IMR-90 (cell line): ENCODE measurements at regions not wholly inside any gene's neighbourhood (a gene's known extent, or its start where the extent isn't known, plus 50 kb on each side); places are given as distances from the start of the nearest gene placed in this dataset.

ENCODE experiments used
- ATAC-seq: fragments of 200-7000 bp; cut with Tn5 transposase; 2 replicates; pipeline ENCODE4 v1.9.1; 2020; ENCODE audit warnings: low read depth, mild to moderate bottlenecking, moderate library complexity
- BruUV-seq: library from RNA; stranded (reverse); fragments of 400-500 nt; replicated peaks from 2 replicates; lab custom pipeline; 2021; lab: Mats Ljungman, UMichigan
- CTCF ChIA-PET: fragments of 300-600 bp; formaldehyde crosslinking; extraction: SDS; loops from one replicate; lab custom pipeline; 2021; ENCODE audit warnings: antibody characterized with exemption; lab: Yijun Ruan, JAX
- POLR2A ChIA-PET: fragments of 300-600 bp; sonication (Branson Sonifier 250); formaldehyde crosslinking; loops from one replicate; lab custom pipeline; 2022; ENCODE audit warnings: antibody characterized with exemption; ENCODE audit not compliant: unreplicated experiment; lab: Charles Lee
- DNase-seq: peaks from one replicate; pipeline ENCODE4 v3.0.0; 2013
- H2AFZ ChIP-seq: replicated peaks from 2 replicates; pipeline ENCODE3; 2013; ENCODE audit warnings: low read length, mild to moderate bottlenecking; ENCODE audit not compliant: poor library complexity
- H2AK5ac ChIP-seq: 2 replicates; pipeline ENCODE4 v1.6.1; 2013; ENCODE audit warnings: low read depth, low read length, inconsistent platforms
- H2AK9ac ChIP-seq: replicated peaks from 2 replicates; pipeline ENCODE3; 2013; ENCODE audit warnings: mild to moderate bottlenecking, low read depth, low read length, moderate library complexity; ENCODE audit not compliant: poor library complexity
- H2BK120ac ChIP-seq: 2 replicates; pipeline ENCODE4 v1.6.1; 2013; ENCODE audit warnings: low read depth, low read length, inconsistent platforms
- H2BK15ac ChIP-seq: 3 replicates; pipeline ENCODE4 v1.6.1; 2013; ENCODE audit warnings: low read depth, low read length, inconsistent platforms
- H2BK20ac ChIP-seq: 2 replicates; pipeline ENCODE4 v1.6.1; 2013; ENCODE audit warnings: low read depth, mild to moderate bottlenecking, inconsistent platforms, low read length, moderate library complexity
- H2BK5ac ChIP-seq: 2 replicates; pipeline ENCODE4 v1.6.1; 2013; ENCODE audit warnings: mild to moderate bottlenecking, low read depth, low read length, inconsistent platforms; ENCODE audit not compliant: poor library complexity, severe bottlenecking
- H3K14ac ChIP-seq: replicated peaks from 2 replicates; pipeline ENCODE4 v1.6.1; 2013; ENCODE audit warnings: low read depth, low read length, inconsistent platforms
- H3K18ac ChIP-seq: 2 replicates; pipeline ENCODE4 v1.6.1; 2013; ENCODE audit warnings: low read depth, low read length, control low read depth
- H3K23ac ChIP-seq: 2 replicates; pipeline ENCODE4 v1.6.1; 2013; ENCODE audit warnings: low read depth, low read length, inconsistent platforms
- H3K27ac ChIP-seq: 2 replicates; pipeline ENCODE4 v1.5.1; 2013; ENCODE audit warnings: mild to moderate bottlenecking, control low read depth, low read length; ENCODE audit not compliant: insufficient read depth
- H3K27me3 ChIP-seq: 2 replicates; pipeline ENCODE4 v1.6.1; 2013; ENCODE audit warnings: low read length; ENCODE audit not compliant: control insufficient read depth, insufficient read depth
- H3K36me3 ChIP-seq: 2 replicates; pipeline ENCODE4 v1.6.1; 2013; ENCODE audit warnings: low read length, mixed read lengths; ENCODE audit not compliant: control insufficient read depth, insufficient read depth
- H3K4ac ChIP-seq: 2 replicates; pipeline ENCODE4 v1.6.1; 2013; ENCODE audit warnings: low read depth, low read length, inconsistent platforms
- H3K4me1 ChIP-seq: 2 replicates; pipeline ENCODE4 v1.6.1; 2013; ENCODE audit warnings: low read length, mixed read lengths; ENCODE audit not compliant: control insufficient read depth, insufficient read depth
- H3K4me2 ChIP-seq: 2 replicates; pipeline ENCODE4 v1.6.1; 2013; ENCODE audit warnings: low read depth, mild to moderate bottlenecking, control low read depth, low read length, moderate library complexity
- H3K4me3 ChIP-seq: 2 replicates; pipeline ENCODE4 v1.5.1; 2013; ENCODE audit warnings: low read depth, mild to moderate bottlenecking, control low read depth, low read length, moderate library complexity; ENCODE audit not compliant: insufficient read depth
- H3K56ac ChIP-seq: 2 replicates; pipeline ENCODE4 v1.6.1; 2013; ENCODE audit warnings: low read length, inconsistent platforms; ENCODE audit not compliant: insufficient read depth; ENCODE audit errors: extremely low read depth
- H3K79me1 ChIP-seq, 2 experiments: 2 replicates each; pipeline ENCODE4 v1.6.1; 2013; ENCODE audit warnings: low read length in 2 of 2, inconsistent platforms in 1 of 2, low read depth in 1 of 2
- H3K9ac ChIP-seq: 2 replicates; pipeline ENCODE4 v1.6.1; 2013; ENCODE audit warnings: low read depth, low read length, control low read depth
- H3K9me1 ChIP-seq: 2 replicates; pipeline ENCODE4 v1.6.1; 2013; ENCODE audit warnings: low read length, inconsistent platforms; ENCODE audit not compliant: insufficient read depth
- H3K9me3 ChIP-seq: 2 replicates; pipeline ENCODE4 v1.6.1; 2013; ENCODE audit warnings: low read length; ENCODE audit not compliant: control insufficient read depth, insufficient read depth
- H4K20me1 ChIP-seq: 2 replicates; pipeline ENCODE4 v1.6.1; 2013; ENCODE audit warnings: low read length, inconsistent platforms; ENCODE audit not compliant: insufficient read depth
- H4K5ac ChIP-seq: 2 replicates; pipeline ENCODE4 v1.6.1; 2013; ENCODE audit warnings: mild to moderate bottlenecking, low read depth, low read length, control low read depth
- H4K8ac ChIP-seq, 2 experiments: 2 replicates each; pipeline ENCODE4 v1.6.1; 2013; ENCODE audit warnings: low read depth in 2 of 2, low read length in 2 of 2, control low read depth in 1 of 2, inconsistent platforms in 1 of 2
- H4K91ac ChIP-seq: 2 replicates; pipeline ENCODE4 v1.6.1; 2013; ENCODE audit warnings: low read depth, low read length, inconsistent platforms; ENCODE audit not compliant: insufficient read depth
- BHLHE40 ChIP-seq: fragments of 150-350 bp; IDR thresholded peaks from 2 replicates; pipeline ENCODE4 v1.6.1; 2016; ENCODE audit warnings: mild to moderate bottlenecking, low read depth, low read length
- CEBPB ChIP-seq: IDR thresholded peaks from 2 replicates; pipeline ENCODE4 v1.6.1; 2012; ENCODE audit warnings: low read depth, low read length, improper control_type of control experiment
- FOS ChIP-seq: fragments of 150-350 bp; IDR thresholded peaks from 2 replicates; pipeline ENCODE4 v1.6.1; 2016; ENCODE audit warnings: low read depth, low read length
- NFE2L2 ChIP-seq: fragments of 150-350 bp; IDR thresholded peaks from 2 replicates; pipeline ENCODE4 v1.6.1; 2016; ENCODE audit warnings: low read depth, mild to moderate bottlenecking, low read length
- POLR2A ChIP-seq: IDR thresholded peaks from 2 replicates; pipeline ENCODE4 v1.6.1; 2012; ENCODE audit warnings: mild to moderate bottlenecking, low read depth, low read length
- RFX5 ChIP-seq: IDR thresholded peaks from 2 replicates; pipeline ENCODE4 v1.8.0; 2012; ENCODE audit warnings: low read depth, mild to moderate bottlenecking, low read length, moderate library complexity
- SMC3 ChIP-seq: fragments of 150-350 bp; IDR thresholded peaks from 2 replicates; pipeline ENCODE4 v1.6.1; 2016; ENCODE audit warnings: low read depth, mild to moderate bottlenecking, antibody characterized with exemption, low read length, moderate library complexity
- WGBS, 2 experiments: methylation state at CpG; one replicate each; pipeline versions ENCODE4 v1.1.5 to v1.1.7; 2013; ENCODE audit warnings: missing lambda C conversion rate in 2 of 2; ENCODE audit not compliant: insufficient read length in 1 of 2; ENCODE audit errors: extremely low coverage in 2 of 2; 5-methylcytosine and 5-hydroxymethylcytosine counted together
- dilution Hi-C: fragments of 300-500 bp; cut with HindIII; formaldehyde crosslinking; loops from one replicate; pipeline ENCODE4 v1.14.3; 2018; ENCODE audit warnings: low sequenced_read_pairs; ENCODE audit not compliant: unreplicated experiment
- in situ Hi-C: fragments of 300-500 bp; cut with MboI; formaldehyde crosslinking; loops from 3 replicates; pipeline ENCODE4 v1.14.3; 2019; ENCODE audit warnings: low sequenced_read_pairs, inconsistent platforms, mixed read lengths
- intact Hi-C: fragments of 100-400 bp; cut with micrococcal nuclease; formaldehyde crosslinking; loops from 2 replicates; pipeline ENCODE4 v1.10.0; 2022
- TF ChIP-seq, protein P1 (sequence below): fragments of 150-350 bp; IDR thresholded peaks from 2 replicates; pipeline ENCODE4 v1.6.1; 2016; ENCODE audit warnings: low read depth, mild to moderate bottlenecking, low read length, moderate library complexity, borderline replicate concordance
- TF ChIP-seq, protein P2 (sequence below): fragments of 150-350 bp; IDR thresholded peaks from 2 replicates; pipeline ENCODE4 v1.6.1; 2017; ENCODE audit warnings: mild to moderate bottlenecking, antibody characterized with exemption, low read length, low read depth

DNA sequence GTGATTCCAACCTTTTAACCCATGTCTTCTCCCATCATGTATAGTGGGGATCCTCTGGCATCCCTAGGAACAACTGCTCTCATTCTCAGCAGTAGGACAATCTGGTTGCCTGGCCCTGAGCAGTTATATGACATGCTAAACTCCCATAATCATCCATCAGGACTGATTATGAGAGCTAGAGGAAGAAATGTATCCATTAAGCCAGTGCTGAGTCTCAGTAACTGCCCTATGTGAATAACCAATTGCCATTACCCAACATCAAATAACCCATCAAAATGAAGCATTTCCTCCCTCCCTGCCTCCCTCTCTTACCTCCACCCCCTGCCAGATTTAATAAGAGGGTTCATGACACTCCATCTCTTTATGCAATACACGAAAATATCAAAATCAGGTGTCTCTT is 277.6 kb downstream of the NXPE2 start:
- H3K9me3 ChIP-seq = peaks cover 6% of the 10 kb centered on the region
- no peak overlapping the region for H3K18ac ChIP-seq
- TF ChIP-seq, protein P1, sequence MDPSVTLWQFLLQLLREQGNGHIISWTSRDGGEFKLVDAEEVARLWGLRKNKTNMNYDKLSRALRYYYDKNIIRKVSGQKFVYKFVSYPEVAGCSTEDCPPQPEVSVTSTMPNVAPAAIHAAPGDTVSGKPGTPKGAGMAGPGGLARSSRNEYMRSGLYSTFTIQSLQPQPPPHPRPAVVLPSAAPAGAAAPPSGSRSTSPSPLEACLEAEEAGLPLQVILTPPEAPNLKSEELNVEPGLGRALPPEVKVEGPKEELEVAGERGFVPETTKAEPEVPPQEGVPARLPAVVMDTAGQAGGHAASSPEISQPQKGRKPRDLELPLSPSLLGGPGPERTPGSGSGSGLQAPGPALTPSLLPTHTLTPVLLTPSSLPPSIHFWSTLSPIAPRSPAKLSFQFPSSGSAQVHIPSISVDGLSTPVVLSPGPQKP = no peak
- TF ChIP-seq, protein P2, sequence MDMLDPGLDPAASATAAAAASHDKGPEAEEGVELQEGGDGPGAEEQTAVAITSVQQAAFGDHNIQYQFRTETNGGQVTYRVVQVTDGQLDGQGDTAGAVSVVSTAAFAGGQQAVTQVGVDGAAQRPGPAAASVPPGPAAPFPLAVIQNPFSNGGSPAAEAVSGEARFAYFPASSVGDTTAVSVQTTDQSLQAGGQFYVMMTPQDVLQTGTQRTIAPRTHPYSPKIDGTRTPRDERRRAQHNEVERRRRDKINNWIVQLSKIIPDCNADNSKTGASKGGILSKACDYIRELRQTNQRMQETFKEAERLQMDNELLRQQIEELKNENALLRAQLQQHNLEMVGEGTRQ = no peak
- no peak for TF ChIP-seq FOS
- TF ChIP-seq SMC3 = no peak
- no peak for TF ChIP-seq CEBPB
- TF ChIP-seq RFX5 = no peak
- no peak for TF ChIP-seq POLR2A
- TF ChIP-seq BHLHE40 = no peak
- no peak for TF ChIP-seq NFE2L2
- no peak overlapping the region for H3K14ac ChIP-seq
- H3K36me3 ChIP-seq = no peaks in the 10 kb centered on the region
- H4K5ac ChIP-seq = no peak overlapping the region
- H4K8ac ChIP-seq = no peak overlapping the region
- no peak overlapping the region for H3K23ac ChIP-seq
- H3K56ac ChIP-seq = no peak overlapping the region
- BruUV-seq = no TSS peak
- H2BK15ac ChIP-seq = no peak overlapping the region
- no peaks in the 10 kb centered on the region for H3K4me1 ChIP-seq
- WGBS, 2 experiments = no CpG with 5 or more reads among the region's 1 CpG
- no peak overlapping the region for H2AK5ac ChIP-seq
- no peaks in the 10 kb centered on the region for H3K79me1 ChIP-seq
- no peak overlapping the region for H3K4me3 ChIP-seq
- CTCF ChIA-PET = no interaction called here
- intact Hi-C loops = no loop called here
- H3K4me2 ChIP-seq = no peak overlapping the region
- H2BK20ac ChIP-seq = no peak overlapping the region
- H4K20me1 ChIP-seq = no peaks in the 10 kb centered on the region
- no peak overlapping the region for H2AFZ ChIP-seq
- H3K9ac ChIP-seq = no peak overlapping the region
- H3K27me3 ChIP-seq = no peaks in the 10 kb centered on the region
- POLR2A ChIA-PET = no interaction called here
- no peaks in the 10 kb centered on the region for H3K9me1 ChIP-seq
- H3K4ac ChIP-seq = no peak overlapping the region
- no peak overlapping the region for H2BK120ac ChIP-seq
- H2AK9ac ChIP-seq = no peak overlapping the region
- in situ Hi-C loops = no loop called here
- dilution Hi-C loops = no loop called here
- no peak overlapping the region for H2BK5ac ChIP-seq
- ATAC-seq (no peak), DNase-seq (no peak)
- no peak overlapping the region for H4K91ac ChIP-seq
- no peak overlapping the region for H3K27ac ChIP-seq
